CD4-positive, alpha-beta memory T cell (primary cell): ENCODE measurements at regions not wholly inside any gene's neighbourhood (a gene's known extent, or its start where the extent isn't known, plus 50 kb on each side); places are given as distances from the start of the nearest gene placed in this dataset.

Experiments used
- CTCF ChIA-PET: fragments of 350-600 bp; sonication (Branson Sonifier 250); formaldehyde crosslinking; loops from one replicate; lab custom pipeline; 2021; ENCODE audit warnings: inconsistent platforms; ENCODE audit not compliant: partially characterized antibody; lab: Charles Lee
- POLR2A ChIA-PET: fragments of 350-600 bp; sonication (Branson Sonifier 250); formaldehyde crosslinking; loops from one replicate; lab custom pipeline; 2021; ENCODE audit not compliant: partially characterized antibody; lab: Charles Lee
- DNase-seq, 5 donors: peaks; one replicate each; pipeline versions ENCODE4 v3.0.0 to v3.0.0-alpha.2; 2020 to 2022; ENCODE audit warnings: mixed read lengths in 1 of 5
- H3K27ac ChIP-seq: one replicate; pipeline ENCODE4 v1.7.0; 2013; ENCODE audit warnings: low read depth, low read length
- H3K27me3 ChIP-seq: 2 replicates; pipeline ENCODE4 v1.7.0; 2013; ENCODE audit warnings: mild to moderate bottlenecking, low read length, moderate library complexity; ENCODE audit not compliant: insufficient read depth
- H3K36me3 ChIP-seq: 2 replicates; pipeline ENCODE4 v1.7.0; 2013; ENCODE audit warnings: mild to moderate bottlenecking, low read length, moderate library complexity; ENCODE audit not compliant: insufficient read depth
- H3K4me1 ChIP-seq: 2 replicates; pipeline ENCODE4 v1.7.0; 2013; ENCODE audit warnings: mild to moderate bottlenecking, low read length, moderate library complexity; ENCODE audit not compliant: insufficient read depth
- H3K4me3 ChIP-seq, 2 donors: one replicate each; pipeline ENCODE4 v1.7.0; 2013; ENCODE audit warnings: low read length in 2 of 2, mild to moderate bottlenecking in 1 of 2
- H3K9me3 ChIP-seq, 2 donors: one replicate each; pipeline ENCODE4 v1.7.0; 2013; ENCODE audit warnings: low read length in 2 of 2, control low read depth in 1 of 2; ENCODE audit not compliant: control insufficient read depth in 1 of 2
- H3K27ac Mint-ChIP-seq, 7 donors: one replicate each; pipeline ENCODE4 v1.8.0; 2020 to 2021; ENCODE audit warnings: mixed read lengths in 7 of 7, mild to moderate bottlenecking in 6 of 7, inconsistent platforms in 3 of 7, moderate library complexity in 3 of 7
- H3K27me3 Mint-ChIP-seq, 2 donors: one replicate each; pipeline ENCODE4 v1.8.0; 2020 to 2021; ENCODE audit warnings: mixed read lengths in 2 of 2
- H3K36me3 Mint-ChIP-seq, 2 donors: one replicate each; pipeline ENCODE4 v1.8.0; 2020 to 2021; ENCODE audit warnings: mixed read lengths in 2 of 2, inconsistent platforms in 1 of 2, mild to moderate bottlenecking in 1 of 2
- H3K4me1 Mint-ChIP-seq, 4 donors: one replicate each; pipeline ENCODE4 v1.8.0; 2020 to 2021; ENCODE audit warnings: mixed read lengths in 4 of 4, mild to moderate bottlenecking in 1 of 4
- H3K4me3 Mint-ChIP-seq, 8 donors: one replicate each; pipeline ENCODE4 v1.8.0; 2020 to 2021; ENCODE audit warnings: mixed read lengths in 8 of 8, mild to moderate bottlenecking in 7 of 8, moderate library complexity in 6 of 8, inconsistent platforms in 3 of 8
- H3K9me3 Mint-ChIP-seq, 8 donors: one replicate each; pipeline ENCODE4 v1.8.0; 2020 to 2021; ENCODE audit warnings: mixed read lengths in 8 of 8, mild to moderate bottlenecking in 5 of 8, inconsistent platforms in 3 of 8, moderate library complexity in 1 of 8
- intact Hi-C: fragments of 100-400 bp; cut with micrococcal nuclease; formaldehyde crosslinking; loops from one replicate; pipeline ENCODE4 v1.15.1; 2023

GRCh38 chr4:110904435-110905065, 281.7 kb upstream of the PITX2 start:
- H3K4me3 Mint-ChIP-seq, result no peak overlapping the region
- H3K36me3 ChIP-seq, result no peaks in the 10 kb centered on the region
- intact Hi-C loops, result no loop called here
- no peaks in the 10 kb centered on the region for H3K27me3 ChIP-seq
- H3K27ac ChIP-seq, result no peak overlapping the region
- no peaks in the 10 kb centered on the region for H3K36me3 Mint-ChIP-seq
- H3K4me1 ChIP-seq, result no peaks in the 10 kb centered on the region
- peaks cover 0 to 5% (median 2%) of the 10 kb centered on the region in 8 donors for H3K9me3 Mint-ChIP-seq
- CTCF ChIA-PET, result no interaction called here
- H3K4me3 ChIP-seq, result no peak overlapping the region
- no peaks in the 10 kb centered on the region for H3K4me1 Mint-ChIP-seq
- H3K9me3 ChIP-seq, result no peaks in the 10 kb centered on the region
- no peak overlapping the region for H3K27ac Mint-ChIP-seq
- H3K27me3 Mint-ChIP-seq, result no peaks in the 10 kb centered on the region
- no peak for DNase-seq
- POLR2A ChIA-PET, result no interaction called here

GRCh38 chr4:110905367-110905766, 282.5 kb upstream of the PITX2 start:
- Histone ChIP-seq H3K36me3 (no peaks in the 10 kb centered on the region), H3K9me3 (no peaks in the 10 kb centered on the region), H3K27me3 (no peaks in the 10 kb centered on the region), H3K4me1 (no peaks in the 10 kb centered on the region), H3K4me3 (no peak overlapping the region), H3K27ac (no peak overlapping the region)
- Mint-ChIP-seq H3K36me3 (no peaks in the 10 kb centered on the region), H3K4me1 (no peaks in the 10 kb centered on the region), H3K27me3 (no peaks in the 10 kb centered on the region), H3K4me3 (no peak overlapping the region), H3K9me3 (peaks cover 0 to 5% (median 3%) of the 10 kb centered on the region in 8 donors), H3K27ac (no peak overlapping the region)
- ChIA-PET POLR2A (no interaction called here), CTCF (no interaction called here)
- no peak for DNase-seq
- intact Hi-C loops, result no loop called here

GRCh38 chr4:110907801-110908313, 285.0 kb upstream of the PITX2 start:
- Histone ChIP-seq H3K4me3 (no peak overlapping the region), H3K9me3 (no peaks in the 10 kb centered on the region), H3K27ac (no peak overlapping the region), H3K4me1 (no peaks in the 10 kb centered on the region), H3K27me3 (no peaks in the 10 kb centered on the region), H3K36me3 (no peaks in the 10 kb centered on the region)
- H3K27me3 Mint-ChIP-seq, result no peaks in the 10 kb centered on the region
- ChIA-PET CTCF (no interaction called here), POLR2A (no interaction called here)
- no peaks in the 10 kb centered on the region for H3K4me1 Mint-ChIP-seq
- no peak overlapping the region for H3K27ac Mint-ChIP-seq
- H3K9me3 Mint-ChIP-seq, result peaks cover 0 to 5% (median 2%) of the 10 kb centered on the region in 8 donors
- no peak overlapping the region for H3K4me3 Mint-ChIP-seq
- DNase-seq, result no peak
- no peaks in the 10 kb centered on the region for H3K36me3 Mint-ChIP-seq
- intact Hi-C loops, result no loop called here

- no peak overlapping the region for H3K4me3 ChIP-seq
- H3K27me3 Mint-ChIP-seq, result no peaks in the 10 kb centered on the region
- no peaks in the 10 kb centered on the region for H3K27me3 ChIP-seq
- no peak for DNase-seq
- no peaks in the 10 kb centered on the region for H3K4me1 Mint-ChIP-seq
- H3K36me3 Mint-ChIP-seq, result no peaks in the 10 kb centered on the region
- peaks cover 0 to 8% (median 3%) of the 10 kb centered on the region in 8 donors for H3K9me3 Mint-ChIP-seq
- H3K27ac ChIP-seq, result no peak overlapping the region
- no peaks in the 10 kb centered on the region for H3K4me1 ChIP-seq
- no peak overlapping the region for H3K4me3 Mint-ChIP-seq
- POLR2A ChIA-PET, result no interaction called here
- intact Hi-C loops, result no loop called here
- CTCF ChIA-PET, result no interaction called here
- H3K36me3 ChIP-seq, result no peaks in the 10 kb centered on the region
- H3K27ac Mint-ChIP-seq, result no peak overlapping the region
- no peaks in the 10 kb centered on the region for H3K9me3 ChIP-seq
Observed at GRCh38 chr4:110914791-110915190, 291.9 kb upstream of the PITX2 start.

GRCh38 chr4:110915301-110915700, 292.4 kb upstream of the PITX2 start:
- intact Hi-C loops, result no loop called here
- Mint-ChIP-seq H3K36me3 (no peaks in the 10 kb centered on the region), H3K27ac (no peak overlapping the region), H3K4me1 (no peaks in the 10 kb centered on the region), H3K9me3 (peaks cover 0 to 8% (median 3%) of the 10 kb centered on the region in 8 donors), H3K27me3 (no peaks in the 10 kb centered on the region), H3K4me3 (no peak overlapping the region)
- H3K9me3 ChIP-seq, result no peaks in the 10 kb centered on the region
- no peak overlapping the region for H3K4me3 ChIP-seq
- no peaks in the 10 kb centered on the region for H3K27me3 ChIP-seq
- no peaks in the 10 kb centered on the region for H3K4me1 ChIP-seq
- no peaks in the 10 kb centered on the region for H3K36me3 ChIP-seq
- ChIA-PET POLR2A (no interaction called here), CTCF (no interaction called here)
- no peak overlapping the region for H3K27ac ChIP-seq
- DNase-seq, result no peak

- Histone ChIP-seq H3K27me3 (no peaks in the 10 kb centered on the region), H3K27ac (no peak overlapping the region), H3K4me1 (no peaks in the 10 kb centered on the region), H3K36me3 (no peaks in the 10 kb centered on the region), H3K9me3 (no peaks in the 10 kb centered on the region), H3K4me3 (no peak overlapping the region)
- CTCF ChIA-PET, result no interaction called here
- no peaks in the 10 kb centered on the region for H3K4me1 Mint-ChIP-seq
- H3K36me3 Mint-ChIP-seq, result no peaks in the 10 kb centered on the region
- POLR2A ChIA-PET, result no interaction called here
- peaks cover 0 to 8% (median 4%) of the 10 kb centered on the region in 8 donors for H3K9me3 Mint-ChIP-seq
- intact Hi-C loops, result no loop called here
- no peaks in the 10 kb centered on the region for H3K27me3 Mint-ChIP-seq
- no peak overlapping the region for H3K4me3 Mint-ChIP-seq
- DNase-seq, result no peak
- H3K27ac Mint-ChIP-seq, result no peak overlapping the region
Observed at GRCh38 chr4:110916505-110916904, 293.6 kb upstream of the PITX2 start.

- no peaks in the 10 kb centered on the region for H3K36me3 Mint-ChIP-seq
- no peak for DNase-seq
- CTCF ChIA-PET, result no interaction called here
- intact Hi-C loops, result no loop called here
- no peak overlapping the region for H3K4me3 ChIP-seq
- no peaks in the 10 kb centered on the region for H3K4me1 Mint-ChIP-seq
- no peaks in the 10 kb centered on the region for H3K9me3 ChIP-seq
- H3K27me3 ChIP-seq, result no peaks in the 10 kb centered on the region
- H3K9me3 Mint-ChIP-seq, result peaks cover 0 to 8% (median 4%) of the 10 kb centered on the region in 8 donors
- H3K27ac Mint-ChIP-seq, result no peak overlapping the region
- no peaks in the 10 kb centered on the region for H3K27me3 Mint-ChIP-seq
- H3K4me3 Mint-ChIP-seq, result no peak overlapping the region
- no peak overlapping the region for H3K27ac ChIP-seq
- H3K4me1 ChIP-seq, result no peaks in the 10 kb centered on the region
- POLR2A ChIA-PET, result no interaction called here
- H3K36me3 ChIP-seq, result no peaks in the 10 kb centered on the region
Observed at GRCh38 chr4:110917835-110918234, 295.0 kb upstream of the PITX2 start.
